ENCODE measurements at regions not wholly inside any gene's neighbourhood (a gene's known extent, or its start where the extent isn't known, plus 50 kb on each side); places are given as distances from the start of the nearest gene placed in this dataset.
"Not testable (repeated sequence)": the region's sequence is repeated elsewhere in the genome, so short reads cannot be mapped to it uniquely, and the experiment has no call there.

DNA sequence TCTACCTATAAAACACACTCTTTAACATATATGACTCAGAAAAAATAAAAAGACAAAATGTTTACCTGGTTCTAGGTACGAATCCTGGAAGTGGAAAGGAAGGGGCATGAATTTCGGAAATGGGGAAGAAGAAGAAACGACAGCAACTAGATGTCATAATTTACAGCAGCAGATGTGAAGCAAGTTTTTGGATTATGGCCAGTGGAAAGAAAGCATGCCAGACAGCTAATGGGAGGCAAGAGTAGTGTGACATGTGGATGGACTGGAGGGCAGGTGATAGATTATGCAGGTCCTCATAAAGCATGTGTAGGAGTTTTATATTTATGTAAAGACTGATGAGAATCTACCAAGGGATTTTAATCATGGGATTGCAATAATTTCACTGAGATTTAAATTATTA, 279.0 kb upstream of the TACR3 start:
- TF ChIP-seq, protein P1, sequence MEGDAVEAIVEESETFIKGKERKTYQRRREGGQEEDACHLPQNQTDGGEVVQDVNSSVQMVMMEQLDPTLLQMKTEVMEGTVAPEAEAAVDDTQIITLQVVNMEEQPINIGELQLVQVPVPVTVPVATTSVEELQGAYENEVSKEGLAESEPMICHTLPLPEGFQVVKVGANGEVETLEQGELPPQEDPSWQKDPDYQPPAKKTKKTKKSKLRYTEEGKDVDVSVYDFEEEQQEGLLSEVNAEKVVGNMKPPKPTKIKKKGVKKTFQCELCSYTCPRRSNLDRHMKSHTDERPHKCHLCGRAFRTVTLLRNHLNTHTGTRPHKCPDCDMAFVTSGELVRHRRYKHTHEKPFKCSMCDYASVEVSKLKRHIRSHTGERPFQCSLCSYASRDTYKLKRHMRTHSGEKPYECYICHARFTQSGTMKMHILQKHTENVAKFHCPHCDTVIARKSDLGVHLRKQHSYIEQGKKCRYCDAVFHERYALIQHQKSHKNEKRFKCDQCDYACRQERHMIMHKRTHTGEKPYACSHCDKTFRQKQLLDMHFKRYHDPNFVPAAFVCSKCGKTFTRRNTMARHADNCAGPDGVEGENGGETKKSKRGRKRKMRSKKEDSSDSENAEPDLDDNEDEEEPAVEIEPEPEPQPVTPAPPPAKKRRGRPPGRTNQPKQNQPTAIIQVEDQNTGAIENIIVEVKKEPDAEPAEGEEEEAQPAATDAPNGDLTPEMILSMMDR (IDR thresholded peaks at IDR 0.05; ENCODE audit: low read depth, low read length), result no peak
- DNase-seq (ENCODE audit: low read depth in 2 of 2), result no peak
- no peak overlapping the region for H3K4me3 ChIP-seq (replicated peaks in 1 of 2; ENCODE audit: low read depth in 2 of 2, low read length in 2 of 2)

DNA sequence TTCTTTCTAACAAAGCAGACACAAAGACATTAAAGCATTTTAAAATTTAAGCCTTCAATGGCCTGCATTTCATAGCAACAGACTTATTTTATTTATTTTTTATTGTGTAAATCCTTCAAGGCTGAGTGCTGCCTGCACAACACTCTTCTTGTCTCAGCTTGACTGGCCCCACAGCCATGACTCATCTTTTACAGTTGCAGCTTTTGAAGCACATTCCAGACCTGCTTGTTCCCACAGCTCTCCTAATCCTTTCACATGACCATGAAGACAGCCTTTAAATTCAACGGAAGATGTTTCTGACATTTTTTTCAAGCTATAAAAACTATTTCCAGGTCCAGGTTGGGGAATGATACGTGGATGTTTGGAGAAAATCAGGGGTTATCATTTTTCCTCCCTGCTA, 276.9 kb upstream of the TACR3 start:
- no peak overlapping the region for H3K4me3 ChIP-seq (replicated peaks in 1 of 2; ENCODE audit: low read depth in 2 of 2, low read length in 2 of 2)
- TF ChIP-seq, protein P1 (IDR thresholded peaks at IDR 0.05; ENCODE audit: low read depth, low read length), result no peak
- DNase-seq (ENCODE audit: low read depth in 2 of 2), result peak; percentile 54 to 64

DNA sequence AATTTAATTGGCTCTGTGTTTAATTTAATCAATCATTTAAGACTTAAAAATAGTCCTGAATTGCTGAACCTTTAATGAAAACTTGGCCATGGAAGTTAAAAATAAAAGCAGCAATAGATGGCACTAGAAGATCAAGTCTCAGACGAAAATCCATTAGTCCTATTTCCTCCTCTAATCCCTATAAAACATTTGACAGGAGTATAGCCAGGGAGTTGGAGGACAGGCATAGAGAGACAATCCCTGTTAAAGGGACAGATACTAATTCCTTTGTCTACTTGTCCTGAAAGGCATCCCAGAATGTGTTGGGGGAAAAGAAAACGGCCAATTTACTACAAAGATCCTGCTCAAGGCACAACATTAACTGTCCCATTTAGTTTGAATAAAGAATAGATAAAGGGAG, 276.3 kb upstream of the TACR3 start:
- TF ChIP-seq, protein P1 (IDR thresholded peaks at IDR 0.05; ENCODE audit: low read depth, low read length), result no peak
- H3K4me3 ChIP-seq (replicated peaks in 1 of 2; ENCODE audit: low read depth in 2 of 2, low read length in 2 of 2), result no peak overlapping the region
- DNase-seq (ENCODE audit: low read depth in 2 of 2), result peak in 1 of 2 donors; percentile 1

DNA sequence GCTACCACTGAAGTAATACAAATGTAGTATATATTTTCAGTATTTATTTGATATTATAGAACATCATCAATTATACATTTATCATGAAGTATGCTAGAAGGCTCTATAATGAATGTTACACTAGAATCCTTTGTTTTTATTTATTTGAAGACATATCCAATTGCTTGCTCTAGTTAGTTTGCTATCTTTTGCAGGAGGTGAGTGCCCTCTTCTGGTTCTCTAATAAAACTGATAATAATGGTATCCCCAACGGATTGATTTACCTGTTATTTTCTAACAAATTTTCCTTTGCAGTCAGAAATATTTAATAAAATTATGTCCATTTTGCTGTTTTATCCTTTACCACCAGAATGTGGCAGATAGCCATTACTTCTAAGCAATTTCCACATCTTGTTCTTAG, 274.3 kb upstream of the TACR3 start:
- peak in 1 of 2 donors; percentile 1 for DNase-seq (ENCODE audit: low read depth in 2 of 2)
- no peak overlapping the region for H3K4me3 ChIP-seq (replicated peaks in 1 of 2; ENCODE audit: low read depth in 2 of 2, low read length in 2 of 2)
- TF ChIP-seq, protein P1 (IDR thresholded peaks at IDR 0.05; ENCODE audit: low read depth, low read length), result no peak

DNA sequence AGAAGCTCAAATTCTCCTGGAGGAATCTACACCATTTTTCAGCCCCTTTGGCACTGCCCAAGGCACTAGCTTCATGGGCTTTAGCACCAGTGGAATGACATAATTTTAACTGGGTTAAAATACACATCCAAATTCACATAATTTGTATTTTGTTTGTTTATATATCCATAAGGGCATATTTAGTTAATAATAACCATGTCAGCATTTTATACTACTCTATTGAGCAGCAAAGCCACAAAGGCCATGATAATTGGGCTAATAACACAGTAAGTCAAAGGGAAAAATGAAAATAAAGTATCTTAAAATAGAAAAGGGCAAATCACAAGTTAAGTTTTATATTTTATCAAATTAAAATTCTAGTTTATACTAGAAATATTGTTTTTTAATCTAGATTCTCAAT, 262.7 kb upstream of the TACR3 start:
- H3K4me3 ChIP-seq (replicated peaks in 1 of 2; ENCODE audit: low read depth in 2 of 2, low read length in 2 of 2), result no peak overlapping the region
- TF ChIP-seq, protein P1 (IDR thresholded peaks at IDR 0.05; ENCODE audit: low read depth, low read length), result no peak
- DNase-seq (ENCODE audit: low read depth in 2 of 2), result no peak

DNA sequence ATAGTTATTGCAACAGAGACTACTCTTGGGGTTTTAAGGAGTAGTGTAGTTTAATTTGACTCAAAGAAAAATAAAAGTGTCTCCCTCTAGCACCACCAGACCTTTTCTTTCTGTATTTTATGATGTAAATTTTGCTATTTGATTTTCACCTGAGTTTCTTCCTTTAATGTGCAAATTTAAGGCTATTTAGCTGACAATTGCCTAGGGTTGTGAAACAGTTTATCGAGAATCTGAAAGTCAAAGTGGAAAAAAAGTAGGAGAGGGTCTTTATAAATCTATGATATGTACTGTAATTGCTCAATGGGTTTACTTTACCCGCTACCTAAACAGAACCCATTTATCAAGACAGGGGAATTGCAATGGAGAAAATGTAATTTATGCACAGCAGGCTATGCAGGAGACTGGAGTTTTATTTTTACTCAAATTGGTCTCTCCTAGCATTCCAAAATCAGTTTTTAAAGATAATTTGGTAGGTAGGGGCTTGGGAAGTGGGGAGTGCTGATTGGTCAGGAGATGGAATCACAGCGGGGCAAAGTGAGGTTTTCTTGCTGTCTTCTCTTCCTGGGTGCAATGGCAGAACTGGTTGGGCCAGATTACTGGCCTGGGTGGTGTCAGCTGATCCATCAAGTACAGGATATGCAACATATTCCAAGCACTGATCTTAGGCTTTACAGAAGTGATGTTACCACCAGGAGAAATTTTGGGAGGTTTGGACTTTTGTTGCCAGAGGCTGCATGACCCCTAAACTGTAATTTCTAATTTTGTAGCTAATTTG, 228.6 kb upstream of the TACR3 start:
- TF ChIP-seq, protein P1 (IDR thresholded peaks at IDR 0.05; ENCODE audit: low read depth, low read length), result no peak
- no peak for DNase-seq (ENCODE audit: low read depth in 2 of 2)
- H3K4me3 ChIP-seq (replicated peaks in 1 of 2; ENCODE audit: low read depth in 2 of 2, low read length in 2 of 2), result no peak overlapping the region

DNA sequence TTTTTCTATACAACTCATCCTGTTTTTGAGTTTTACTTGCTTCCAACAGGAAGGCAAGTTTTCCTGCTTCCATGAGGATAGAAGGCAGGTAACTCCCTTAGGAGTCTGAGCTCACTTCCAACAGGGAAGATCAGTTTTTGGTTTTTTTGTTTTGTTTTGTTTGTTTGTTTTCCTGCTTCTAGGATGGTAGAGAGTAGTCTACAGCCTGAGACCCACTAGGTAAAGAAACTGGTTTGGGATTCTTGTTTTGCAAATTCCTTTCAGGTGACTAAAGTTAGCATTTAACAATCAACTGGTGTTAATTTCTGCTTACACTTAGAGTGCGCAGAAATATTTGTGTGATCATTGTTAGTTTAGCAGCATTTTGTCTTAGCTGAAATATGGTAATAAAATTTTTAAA, 227.8 kb upstream of the TACR3 start:
- TF ChIP-seq, protein P1 (IDR thresholded peaks at IDR 0.05; ENCODE audit: low read depth, low read length), result no peak
- no peak for DNase-seq (ENCODE audit: low read depth in 2 of 2)
- no peak overlapping the region for H3K4me3 ChIP-seq (replicated peaks in 1 of 2; ENCODE audit: low read depth in 2 of 2, low read length in 2 of 2)

DNA sequence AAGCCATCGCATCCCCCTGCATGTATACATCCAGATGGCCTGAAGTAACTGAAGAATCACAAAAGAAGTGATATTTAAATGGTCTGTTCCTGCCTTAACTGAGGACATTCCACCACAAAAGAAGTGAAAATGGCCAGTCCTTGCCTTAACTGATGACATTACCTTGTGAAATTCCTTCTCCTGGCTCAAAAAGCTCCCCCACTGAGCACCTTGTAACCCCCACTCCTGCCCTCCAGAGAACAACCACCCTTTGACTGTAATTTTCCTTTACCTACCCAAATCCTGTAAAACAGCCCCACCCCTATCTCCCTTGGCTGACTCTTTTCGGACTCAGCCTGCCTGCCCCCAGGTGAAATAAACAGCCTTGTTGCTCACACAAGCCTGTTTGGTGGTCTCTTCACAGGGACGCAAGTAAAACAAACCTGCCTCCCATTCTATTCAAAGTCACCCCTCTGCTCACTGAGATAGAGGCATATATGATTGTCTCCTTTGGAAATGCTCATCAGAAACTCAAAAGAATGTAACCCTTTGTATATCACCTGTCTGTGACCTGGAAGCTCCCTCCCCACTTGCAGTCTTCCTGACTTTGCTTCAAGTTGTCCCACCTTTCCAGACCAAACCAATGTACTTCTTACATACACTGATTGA, 227.0 kb upstream of the TACR3 start:
- not testable (repeated sequence) for H3K4me3 ChIP-seq (replicated peaks in 1 of 2; ENCODE audit: low read depth in 2 of 2, low read length in 2 of 2); DNase-seq (ENCODE audit: low read depth in 2 of 2)

Data from cardiac fibroblast (primary cell).